ENCODE measurements at regions not wholly inside any gene's neighbourhood (a gene's known extent, or its start where the extent isn't known, plus 50 kb on each side); places are given as distances from the start of the nearest gene placed in this dataset.

DNA sequence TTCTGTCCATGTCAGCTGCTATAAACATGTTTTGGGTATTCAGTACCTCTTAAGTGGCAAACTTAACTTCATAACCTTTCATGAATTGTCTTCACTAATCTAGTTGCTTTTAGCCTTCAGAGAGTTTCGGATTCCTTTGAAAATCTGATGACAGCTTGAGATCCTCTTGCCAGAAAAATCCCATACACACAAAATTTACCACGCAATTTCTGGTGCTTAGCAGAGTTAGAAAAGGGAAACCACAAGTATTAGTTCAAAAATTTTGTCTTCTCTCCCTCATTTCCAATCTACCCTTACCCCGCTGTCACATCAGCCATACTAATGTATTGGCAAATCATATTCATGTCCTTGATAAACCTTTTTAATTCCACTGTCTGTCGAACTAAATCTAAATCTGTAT is 72.7 kb upstream of the TMEM106B start:
- no peaks in the 10 kb centered on the region for H3K9me3 ChIP-seq (replicated peaks; ENCODE audit: insufficient read depth, low read length)
- H3K9ac ChIP-seq (ENCODE audit: low read length), result no peak overlapping the region
- H2AFZ ChIP-seq (ENCODE audit: low read length), result no peak overlapping the region
- TF ChIP-seq EZH2phosphoT487 (IDR thresholded peaks at IDR 0.05; ENCODE audit: low read length) (no peak), EZH2 (optimal IDR thresholded peaks at IDR 0.05; ENCODE audit: low read depth, low read length) (no peak)
- TF ChIP-seq, protein P1, sequence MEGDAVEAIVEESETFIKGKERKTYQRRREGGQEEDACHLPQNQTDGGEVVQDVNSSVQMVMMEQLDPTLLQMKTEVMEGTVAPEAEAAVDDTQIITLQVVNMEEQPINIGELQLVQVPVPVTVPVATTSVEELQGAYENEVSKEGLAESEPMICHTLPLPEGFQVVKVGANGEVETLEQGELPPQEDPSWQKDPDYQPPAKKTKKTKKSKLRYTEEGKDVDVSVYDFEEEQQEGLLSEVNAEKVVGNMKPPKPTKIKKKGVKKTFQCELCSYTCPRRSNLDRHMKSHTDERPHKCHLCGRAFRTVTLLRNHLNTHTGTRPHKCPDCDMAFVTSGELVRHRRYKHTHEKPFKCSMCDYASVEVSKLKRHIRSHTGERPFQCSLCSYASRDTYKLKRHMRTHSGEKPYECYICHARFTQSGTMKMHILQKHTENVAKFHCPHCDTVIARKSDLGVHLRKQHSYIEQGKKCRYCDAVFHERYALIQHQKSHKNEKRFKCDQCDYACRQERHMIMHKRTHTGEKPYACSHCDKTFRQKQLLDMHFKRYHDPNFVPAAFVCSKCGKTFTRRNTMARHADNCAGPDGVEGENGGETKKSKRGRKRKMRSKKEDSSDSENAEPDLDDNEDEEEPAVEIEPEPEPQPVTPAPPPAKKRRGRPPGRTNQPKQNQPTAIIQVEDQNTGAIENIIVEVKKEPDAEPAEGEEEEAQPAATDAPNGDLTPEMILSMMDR (IDR thresholded peaks at IDR 0.05; ENCODE audit: low read length), result no peak
- H3K27me3 ChIP-seq (replicated peaks; ENCODE audit: insufficient read depth, low read length), result no peaks in the 10 kb centered on the region
- no peak overlapping the region for H3K4me2 ChIP-seq (ENCODE audit: low read depth, low read length)
- H3K27ac ChIP-seq (ENCODE audit: low read length), result no peak overlapping the region
- no peaks in the 10 kb centered on the region for H3K4me1 ChIP-seq (ENCODE audit: low read length)
- H3F3A ChIP-seq (ENCODE audit: insufficient read depth, low read length), result no peaks in the 10 kb centered on the region
- no peaks in the 10 kb centered on the region for H3K9me2 ChIP-seq (replicated peaks; ENCODE audit: insufficient read depth, low read length)
- no peak for DNase-seq
- no peaks in the 10 kb centered on the region for H3K36me3 ChIP-seq (replicated peaks; ENCODE audit: insufficient read depth, low read length)
- no peaks in the 10 kb centered on the region for H4K20me1 ChIP-seq (ENCODE audit: insufficient read depth, low read length)
- no peaks in the 10 kb centered on the region for H3K79me2 ChIP-seq (ENCODE audit: low read length)
- no peak overlapping the region for H3K4me3 ChIP-seq (ENCODE audit: low read length)

DNA sequence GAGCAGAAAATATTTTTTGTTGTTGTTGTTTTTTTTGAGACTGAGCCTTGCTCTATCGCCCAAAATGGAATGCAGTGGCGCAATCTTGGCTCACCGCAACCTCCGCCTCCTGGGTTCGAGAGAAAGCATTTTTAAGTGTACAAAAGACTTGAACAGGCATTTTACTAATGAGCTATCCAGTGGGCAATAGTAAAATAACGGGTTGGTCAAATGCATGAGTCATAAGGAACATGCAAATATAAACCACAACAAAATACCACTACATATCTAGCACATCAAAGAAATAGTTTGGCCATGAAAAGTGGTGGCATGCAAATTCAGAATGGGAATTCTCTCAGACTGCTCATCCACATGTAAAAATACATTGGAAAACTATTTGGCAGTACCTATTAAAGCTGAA is 71.7 kb upstream of the TMEM106B start:
- Histone ChIP-seq H4K20me1 (ENCODE audit: insufficient read depth, low read length) (no peaks in the 10 kb centered on the region), H3K27ac (ENCODE audit: low read length) (no peak overlapping the region), H3F3A (ENCODE audit: insufficient read depth, low read length) (no peaks in the 10 kb centered on the region), H3K9me2 (replicated peaks; ENCODE audit: insufficient read depth, low read length) (no peaks in the 10 kb centered on the region), H3K36me3 (replicated peaks; ENCODE audit: insufficient read depth, low read length) (no peaks in the 10 kb centered on the region), H3K4me3 (ENCODE audit: low read length) (no peak overlapping the region), H3K27me3 (replicated peaks; ENCODE audit: insufficient read depth, low read length) (no peaks in the 10 kb centered on the region), H3K9me3 (replicated peaks; ENCODE audit: insufficient read depth, low read length) (no peaks in the 10 kb centered on the region), H3K9ac (ENCODE audit: low read length) (no peak overlapping the region), H3K79me2 (ENCODE audit: low read length) (no peaks in the 10 kb centered on the region), H3K4me1 (ENCODE audit: low read length) (no peaks in the 10 kb centered on the region), H3K4me2 (ENCODE audit: low read depth, low read length) (no peak overlapping the region), H2AFZ (ENCODE audit: low read length) (no peak overlapping the region)
- no peak for DNase-seq
- TF ChIP-seq, protein P1 (IDR thresholded peaks at IDR 0.05; ENCODE audit: low read length), result no peak
- TF ChIP-seq EZH2phosphoT487 (IDR thresholded peaks at IDR 0.05; ENCODE audit: low read length), result no peak
- no peak for TF ChIP-seq EZH2 (optimal IDR thresholded peaks at IDR 0.05; ENCODE audit: low read depth, low read length)

DNA sequence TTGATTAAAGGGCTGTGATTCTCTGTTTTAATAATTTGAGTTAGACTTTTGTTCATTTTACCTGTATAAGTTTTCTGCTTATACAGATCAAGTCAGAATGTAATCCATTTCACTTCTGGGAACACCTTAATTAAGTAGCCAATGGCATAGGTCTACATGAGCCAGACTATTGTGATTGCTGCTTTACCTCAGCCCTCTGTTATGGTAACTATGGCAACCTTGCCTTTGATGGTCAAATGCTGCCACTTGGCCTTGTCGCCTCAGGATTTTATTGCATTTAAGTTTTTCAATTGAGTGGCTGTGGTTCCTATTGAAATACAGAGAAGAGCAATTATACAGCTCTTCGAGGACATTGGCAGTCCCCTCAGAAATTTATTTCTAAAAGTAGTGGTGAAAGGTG is 64.3 kb upstream of the TMEM106B start:
- Histone ChIP-seq H3K4me3 (ENCODE audit: low read length) (no peak overlapping the region), H3K9me2 (replicated peaks; ENCODE audit: insufficient read depth, low read length) (no peaks in the 10 kb centered on the region), H3K9ac (ENCODE audit: low read length) (no peak overlapping the region), H3K27me3 (replicated peaks; ENCODE audit: insufficient read depth, low read length) (no peaks in the 10 kb centered on the region), H3K9me3 (replicated peaks; ENCODE audit: insufficient read depth, low read length) (no peaks in the 10 kb centered on the region), H3F3A (ENCODE audit: insufficient read depth, low read length) (no peaks in the 10 kb centered on the region), H3K4me2 (ENCODE audit: low read depth, low read length) (no peak overlapping the region), H3K4me1 (ENCODE audit: low read length) (no peaks in the 10 kb centered on the region), H3K79me2 (ENCODE audit: low read length) (no peaks in the 10 kb centered on the region), H2AFZ (ENCODE audit: low read length) (no peak overlapping the region), H3K27ac (ENCODE audit: low read length) (no peak overlapping the region), H3K36me3 (replicated peaks; ENCODE audit: insufficient read depth, low read length) (no peaks in the 10 kb centered on the region), H4K20me1 (ENCODE audit: insufficient read depth, low read length) (no peaks in the 10 kb centered on the region)
- DNase-seq, result no peak
- TF ChIP-seq, protein P1 (IDR thresholded peaks at IDR 0.05; ENCODE audit: low read length), result no peak
- TF ChIP-seq EZH2 (optimal IDR thresholded peaks at IDR 0.05; ENCODE audit: low read depth, low read length) (no peak), EZH2phosphoT487 (IDR thresholded peaks at IDR 0.05; ENCODE audit: low read length) (no peak)

Data from MM.1S (cell line).